ENCODE measurements at regions not wholly inside any gene's neighbourhood (a gene's known extent, or its start where the extent isn't known, plus 50 kb on each side); places are given as distances from the start of the nearest gene placed in this dataset.

- no peak for TF ChIP-seq CTCF (conservative IDR thresholded peaks at IDR 0.05; ENCODE audit: low read length)
- DNase-seq (ENCODE audit: low read depth) = no peak
- no peak overlapping the region for H3K4me3 ChIP-seq (ENCODE audit: low read length)
These were observed 1632.9 kb upstream of the TENM3 start for GRCh38 chr4:180610324-180610723.

- no peak for TF ChIP-seq CTCF (conservative IDR thresholded peaks at IDR 0.05; ENCODE audit: low read length)
- no peak for DNase-seq (ENCODE audit: low read depth)
- no peak overlapping the region for H3K4me3 ChIP-seq (ENCODE audit: low read length)
These were observed 1627.5 kb upstream of the TENM3 start for GRCh38 chr4:180615746-180616145.

- TF ChIP-seq CTCF (conservative IDR thresholded peaks at IDR 0.05; ENCODE audit: low read length) = no peak
- no peak overlapping the region for H3K4me3 ChIP-seq (ENCODE audit: low read length)
- DNase-seq (ENCODE audit: low read depth) = no peak
These were observed 1626.0 kb upstream of the TENM3 start for GRCh38 chr4:180617196-180617595.

GRCh38 chr4:180618396-180618795, 1624.8 kb upstream of the TENM3 start:
- no peak for TF ChIP-seq CTCF (conservative IDR thresholded peaks at IDR 0.05; ENCODE audit: low read length)
- no peak for DNase-seq (ENCODE audit: low read depth)
- no peak overlapping the region for H3K4me3 ChIP-seq (ENCODE audit: low read length)

- no peak for TF ChIP-seq CTCF (conservative IDR thresholded peaks at IDR 0.05; ENCODE audit: low read length)
- no peak for DNase-seq (ENCODE audit: low read depth)
- H3K4me3 ChIP-seq (ENCODE audit: low read length) = no peak overlapping the region
These were observed 1623.8 kb upstream of the TENM3 start for GRCh38 chr4:180619440-180619839.

- no peak overlapping the region for H3K4me3 ChIP-seq (ENCODE audit: low read length)
- no peak for DNase-seq (ENCODE audit: low read depth)
- TF ChIP-seq CTCF (conservative IDR thresholded peaks at IDR 0.05; ENCODE audit: low read length) = no peak
These were observed 1620.9 kb upstream of the TENM3 start for GRCh38 chr4:180622254-180622653.

- DNase-seq (ENCODE audit: low read depth) = no peak
- no peak overlapping the region for H3K4me3 ChIP-seq (ENCODE audit: low read length)
- no peak for TF ChIP-seq CTCF (conservative IDR thresholded peaks at IDR 0.05; ENCODE audit: low read length)
These were observed 1617.5 kb upstream of the TENM3 start for GRCh38 chr4:180625653-180626052.
